C1 segment of cervical spinal cord (tissue), 14 donors: ENCODE measurements at regions not wholly inside any gene's neighbourhood (a gene's known extent, or its start where the extent isn't known, plus 50 kb on each side); places are given as distances from the start of the nearest gene placed in this dataset.
A peak's percentile ranks its signal among the peaks of the same experiment; 100 is the strongest.
"Not testable (repeated sequence)": the region's sequence is repeated elsewhere in the genome, so short reads cannot be mapped to it uniquely, and the experiment has no call there.

Experiments used
- DNase-seq, 14 donors: peaks; one replicate each; lab custom pipeline; 2025; lab: John Stamatoyannopoulos, UW

DNA sequence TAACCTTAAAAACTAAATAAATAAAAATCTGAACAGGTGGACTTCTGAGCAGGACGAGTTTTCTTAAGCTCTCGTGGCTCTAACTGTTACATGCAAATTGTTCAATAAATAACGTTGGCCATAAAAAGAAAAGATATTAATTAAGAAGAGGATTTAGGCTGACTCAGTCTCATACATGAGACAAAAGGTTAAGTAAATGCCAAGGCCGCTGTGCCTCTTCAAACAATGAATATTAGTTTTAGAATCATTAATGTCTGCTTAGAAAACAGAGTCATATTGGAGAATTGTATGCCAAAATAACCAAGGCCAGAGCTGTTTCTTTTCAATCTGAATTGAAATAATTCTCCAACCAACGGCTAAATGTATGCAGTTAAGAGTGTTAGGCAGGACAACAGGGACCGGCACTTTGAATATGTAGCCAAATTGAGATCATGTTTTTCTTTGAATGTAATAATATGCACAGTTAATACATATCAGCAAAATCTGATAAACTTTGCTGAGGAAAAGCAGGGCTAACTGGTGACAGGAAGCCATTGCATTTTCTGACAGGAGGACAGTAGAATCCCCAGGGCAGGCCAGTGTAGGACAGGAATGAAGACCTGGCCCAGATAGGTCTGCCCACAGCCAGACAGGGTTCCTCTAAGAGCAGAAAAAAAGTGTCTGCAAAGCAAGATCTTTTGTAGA lies 1041.4 kb upstream of the FANCL start:
- no peak for DNase-seq

DNA sequence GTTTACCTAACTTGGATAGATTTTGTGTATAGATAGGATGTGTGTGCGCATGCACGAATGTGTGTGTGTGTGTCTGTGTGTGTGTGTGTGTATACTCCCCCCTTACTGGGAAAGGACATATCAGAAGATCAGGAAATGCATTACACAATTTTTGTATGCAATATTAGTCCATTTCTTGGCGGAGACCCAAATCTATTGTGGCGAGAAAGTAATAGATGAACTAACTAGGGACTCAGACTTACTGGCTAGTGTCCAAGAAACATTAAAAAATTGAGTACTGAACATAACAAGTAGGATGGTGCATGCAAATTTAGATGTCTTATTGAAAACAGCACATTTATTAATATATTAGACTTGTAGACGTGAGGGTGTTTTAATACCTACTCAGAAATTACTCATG lies 1036.5 kb upstream of the FANCL start:
- DNase-seq, result no peak

DNA sequence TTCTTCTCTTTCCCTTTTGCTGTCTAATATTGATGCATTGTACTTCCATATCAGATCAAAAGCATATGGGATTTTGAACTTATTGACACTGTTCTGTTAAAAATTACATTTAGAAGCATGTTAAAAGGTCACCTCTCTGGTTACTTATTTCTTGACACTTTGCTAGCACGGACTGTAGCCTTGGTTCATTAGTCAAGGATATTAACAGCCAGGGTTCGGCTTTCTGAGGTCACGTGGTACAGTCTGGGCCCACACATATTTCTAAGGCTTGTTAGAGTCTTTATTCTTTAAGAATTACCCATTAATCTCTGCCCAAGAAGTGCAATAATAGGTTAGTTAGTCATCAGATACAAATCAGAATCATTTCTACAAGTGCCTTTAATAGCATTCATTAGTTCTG lies 1035.8 kb upstream of the FANCL start:
- no peak for DNase-seq

DNA sequence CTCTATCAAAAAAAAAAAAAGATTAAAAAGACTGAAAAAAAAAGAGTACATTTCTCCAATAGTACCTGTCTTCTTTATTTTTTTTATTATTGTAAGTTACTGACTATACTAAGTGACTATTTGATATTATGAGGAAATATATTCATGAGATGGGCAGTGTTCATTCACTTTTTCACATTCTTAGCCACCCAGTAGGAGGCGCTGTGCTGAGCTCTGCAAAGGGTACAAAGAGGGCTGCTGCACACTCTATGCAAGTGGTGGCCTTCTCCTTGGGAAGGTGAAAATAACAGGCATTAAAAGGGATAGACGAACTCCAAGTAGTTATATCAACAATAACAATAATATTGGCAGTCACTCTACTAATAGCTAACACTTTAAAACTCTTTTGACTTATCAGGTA lies 1034.9 kb upstream of the FANCL start:
- no peak for DNase-seq

DNA sequence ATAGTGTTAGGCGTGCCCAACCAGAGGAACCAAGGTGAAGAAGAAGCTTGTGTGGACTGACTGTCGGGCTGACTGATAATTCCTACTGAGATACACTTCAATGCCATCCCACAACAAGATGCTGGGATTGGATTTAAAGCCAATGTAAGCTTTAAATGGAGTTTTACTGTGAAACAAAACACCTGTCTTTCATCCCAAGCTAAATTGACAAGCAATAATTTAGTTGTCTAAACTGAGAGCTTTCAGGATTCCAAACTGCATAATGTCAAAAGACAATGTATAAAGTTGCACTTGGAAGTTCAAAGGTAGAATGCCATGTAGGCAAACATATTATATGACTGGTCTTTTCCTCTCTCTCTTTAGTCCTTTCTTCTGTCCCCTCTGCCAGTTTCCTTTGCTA lies 1025.3 kb upstream of the FANCL start:
- DNase-seq, result no peak

DNA sequence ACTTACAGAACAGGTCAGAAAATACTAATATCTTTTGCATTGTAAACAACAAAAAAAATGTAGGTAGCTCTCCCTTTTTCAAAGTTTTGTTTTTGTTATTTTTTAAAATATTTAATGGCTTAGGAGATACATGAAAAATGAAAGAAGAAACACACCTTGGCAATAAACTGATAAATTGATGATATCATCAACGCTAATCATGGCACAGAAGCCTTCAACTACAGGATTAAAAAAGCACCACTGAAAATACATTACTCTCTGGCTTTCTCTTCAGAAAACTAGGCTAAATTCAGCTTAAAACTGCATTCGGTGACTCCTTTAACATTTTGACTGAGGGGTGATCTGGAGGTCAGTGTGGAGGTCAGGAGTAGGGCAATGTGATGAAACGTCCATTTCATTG lies 1018.8 kb upstream of the FANCL start:
- no peak for DNase-seq

DNA sequence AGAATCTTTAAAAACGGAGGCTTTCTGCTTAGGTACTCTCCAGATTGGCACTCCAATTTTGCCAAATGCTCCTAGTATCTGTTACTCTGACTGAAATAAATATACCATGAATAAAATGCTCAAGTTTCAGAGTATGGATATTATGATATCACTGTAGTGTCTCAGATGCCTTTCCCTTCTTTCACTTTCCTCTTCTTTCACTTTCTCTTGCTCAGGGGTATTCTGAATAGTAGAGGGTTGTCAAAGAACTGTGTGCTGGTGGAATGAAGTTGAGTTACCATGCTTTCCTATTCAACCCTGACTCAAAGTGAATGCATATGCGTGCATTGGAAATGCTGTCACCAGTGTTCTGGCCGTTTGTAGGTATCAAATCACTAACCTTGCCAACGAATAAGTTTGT lies 1015.2 kb upstream of the FANCL start:
- DNase-seq, result no peak

DNA sequence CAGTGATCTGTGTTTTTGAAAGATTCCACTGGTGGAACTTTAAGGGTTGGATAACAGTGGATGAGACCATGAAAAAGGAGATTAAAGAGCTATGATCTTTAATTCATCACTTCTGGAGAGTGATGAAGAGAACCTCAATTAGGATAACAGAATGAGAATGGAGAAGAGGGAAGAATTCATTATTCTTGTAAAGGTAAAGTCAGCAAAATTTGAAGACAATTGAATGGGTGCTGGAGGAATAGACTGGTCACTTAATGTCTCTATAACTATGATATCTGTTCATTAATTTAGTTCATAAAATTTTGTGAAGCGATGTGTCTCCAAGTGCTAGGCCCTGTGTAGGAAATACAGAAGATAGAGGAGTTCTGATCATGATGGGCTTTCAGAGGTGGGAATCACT lies 1013.2 kb upstream of the FANCL start:
- no peak for DNase-seq

DNA sequence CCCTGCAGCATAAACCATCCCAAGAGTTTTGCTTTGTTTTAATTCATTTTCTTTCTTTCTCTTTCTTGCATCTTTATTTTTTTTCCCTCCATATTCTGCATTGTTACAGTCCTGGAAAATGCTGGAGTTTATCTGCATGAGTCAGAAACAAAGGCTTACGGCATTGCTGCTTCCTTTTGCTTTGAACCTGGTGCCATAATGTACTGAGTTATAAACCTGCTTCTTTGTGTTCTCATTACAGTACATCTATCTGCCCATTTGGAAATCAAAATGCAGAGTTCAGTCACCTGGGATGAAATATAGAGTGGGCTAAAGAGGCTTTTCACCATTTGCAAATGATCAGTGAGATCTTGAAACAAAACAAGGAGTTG lies 1009.2 kb upstream of the FANCL start:
- no peak for DNase-seq

DNA sequence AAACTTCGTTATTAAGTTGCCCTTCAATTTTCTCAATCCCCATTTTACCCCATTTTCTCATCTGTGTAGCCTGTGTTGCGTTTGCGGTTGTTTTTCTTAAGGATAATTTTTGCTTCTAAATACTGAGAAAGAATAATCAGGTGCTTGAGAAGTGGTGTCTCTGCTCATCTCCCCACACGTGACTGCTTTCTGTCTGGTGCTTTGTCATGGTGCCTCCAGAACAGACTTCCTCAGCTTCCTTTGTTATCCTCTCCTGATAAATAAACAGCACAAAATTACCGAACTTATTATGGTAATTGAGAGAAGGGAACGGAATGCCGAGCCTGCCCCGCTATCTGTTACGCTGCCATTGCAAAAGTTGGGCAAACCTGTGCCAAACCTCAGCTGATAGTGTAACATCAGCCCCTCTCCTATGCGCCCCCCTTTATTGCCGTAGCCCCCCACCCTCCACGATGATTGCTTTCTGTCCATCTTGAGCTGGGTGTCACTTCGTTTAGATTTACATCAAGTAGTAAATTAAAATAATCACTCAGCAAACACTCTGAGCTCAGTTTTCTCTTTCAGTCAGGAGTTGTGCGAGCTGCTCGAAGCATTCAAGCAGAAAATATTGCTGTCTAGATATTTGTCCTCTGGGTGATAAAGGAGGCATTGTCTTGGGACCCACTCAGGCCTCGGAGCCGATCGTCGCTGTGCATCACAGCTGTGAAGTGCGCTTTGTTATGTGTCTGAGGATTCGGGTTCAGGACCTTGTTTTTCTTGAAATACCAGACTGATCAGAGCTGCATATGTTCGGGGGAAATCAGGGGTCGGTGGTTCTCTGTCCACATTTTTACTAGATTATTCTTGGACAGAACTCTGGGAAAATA lies 1008.5 kb upstream of the FANCL start:
- DNase-seq, result peak in 9 of 14 donors; percentile 1 to 41 (median 23)

DNA sequence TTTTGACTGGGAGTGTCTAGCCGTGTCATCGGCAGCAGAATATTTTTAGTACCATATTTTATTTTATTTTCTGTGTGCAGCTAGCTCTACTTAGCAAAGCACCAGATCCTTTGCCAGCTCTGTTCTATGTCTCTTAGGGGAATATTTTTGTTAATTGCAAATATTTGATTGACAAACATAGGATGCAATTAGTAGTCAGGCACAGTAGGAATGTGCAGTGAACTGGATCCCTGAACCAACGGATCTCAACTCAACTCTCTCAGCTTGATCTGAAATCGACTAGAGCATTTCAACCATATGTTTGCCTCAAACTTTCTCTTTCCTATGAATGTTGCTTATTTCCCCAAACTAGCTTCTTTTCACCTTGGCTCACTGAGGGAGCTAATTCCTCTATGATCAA lies 998.0 kb upstream of the FANCL start:
- DNase-seq, result no peak

DNA sequence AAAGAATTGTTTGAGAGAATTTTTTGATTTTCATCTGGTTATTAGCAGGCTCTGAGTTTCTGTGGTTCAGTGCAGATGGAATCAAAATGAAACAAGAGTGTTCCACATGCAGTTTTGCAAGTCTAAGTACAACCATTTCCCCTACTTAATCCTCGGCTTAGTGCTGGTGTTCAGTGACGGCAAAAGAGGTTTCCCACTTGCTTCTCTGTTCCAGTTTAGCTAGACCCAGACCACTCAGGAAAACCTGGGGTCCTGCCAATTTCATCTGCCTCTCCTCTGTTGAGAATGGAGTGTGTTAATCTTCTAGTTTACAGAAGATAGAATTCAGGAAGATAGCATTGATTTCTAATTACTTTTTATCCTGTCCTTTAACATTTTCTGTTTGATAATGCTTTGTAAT lies 996.2 kb upstream of the FANCL start:
- DNase-seq, result no peak

DNA sequence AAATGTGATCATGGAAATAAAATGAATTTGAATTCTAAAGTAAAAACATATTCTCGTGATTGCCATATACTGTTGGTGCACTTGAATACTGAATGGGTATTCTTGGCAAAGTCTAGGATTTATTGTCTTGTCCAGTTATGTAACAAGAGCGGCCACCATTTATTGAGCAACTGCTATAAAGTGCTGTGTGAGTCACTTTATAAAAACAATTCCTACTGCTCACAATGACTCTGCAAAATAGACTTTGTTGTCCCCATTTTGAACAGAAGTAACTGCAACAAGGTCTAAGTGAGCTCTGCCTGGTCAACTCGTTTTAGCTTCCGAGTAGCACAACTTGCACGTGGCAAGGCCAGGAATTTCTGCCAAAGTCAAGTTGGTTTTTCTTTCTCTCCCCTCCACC lies 995.6 kb upstream of the FANCL start:
- no peak for DNase-seq

DNA sequence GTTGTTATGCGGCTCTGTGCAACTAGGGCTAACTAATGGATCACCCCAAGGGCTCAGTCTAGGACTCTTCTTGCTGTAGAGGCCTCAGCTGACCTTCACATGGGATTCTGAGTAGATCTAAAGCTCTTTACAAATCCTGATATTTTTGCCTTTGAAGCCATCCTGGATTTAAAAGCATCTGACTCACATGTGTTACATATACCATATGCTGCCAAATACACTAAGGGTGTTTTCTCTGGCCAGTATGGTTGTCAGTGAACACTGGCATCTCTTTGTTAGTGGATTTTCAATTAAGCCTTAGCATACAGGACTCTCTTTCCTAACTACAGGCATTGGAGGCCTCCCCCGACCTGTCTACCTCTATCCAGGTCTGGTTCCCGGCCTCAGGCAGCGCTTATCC lies 992.8 kb upstream of the FANCL start:
- DNase-seq, result no peak

DNA sequence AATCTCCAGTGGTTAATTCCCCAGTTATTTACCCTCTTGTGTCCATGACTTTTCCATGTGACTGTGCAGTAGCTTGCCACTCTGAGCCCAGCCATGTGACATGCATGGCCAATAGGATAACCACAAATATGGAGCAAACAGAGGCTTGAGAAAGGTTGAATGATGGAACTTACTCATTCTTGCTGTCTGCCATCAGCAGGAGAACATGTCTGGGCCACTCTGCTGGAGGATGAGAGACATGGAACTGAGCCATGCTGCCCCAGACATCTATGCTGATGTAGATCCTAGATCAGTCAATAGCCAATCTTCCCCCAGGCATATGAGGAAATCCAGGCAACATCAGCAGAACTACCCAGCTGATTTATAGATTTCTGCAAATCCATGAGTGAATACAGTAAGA lies 992.3 kb upstream of the FANCL start:
- DNase-seq, result no peak

DNA sequence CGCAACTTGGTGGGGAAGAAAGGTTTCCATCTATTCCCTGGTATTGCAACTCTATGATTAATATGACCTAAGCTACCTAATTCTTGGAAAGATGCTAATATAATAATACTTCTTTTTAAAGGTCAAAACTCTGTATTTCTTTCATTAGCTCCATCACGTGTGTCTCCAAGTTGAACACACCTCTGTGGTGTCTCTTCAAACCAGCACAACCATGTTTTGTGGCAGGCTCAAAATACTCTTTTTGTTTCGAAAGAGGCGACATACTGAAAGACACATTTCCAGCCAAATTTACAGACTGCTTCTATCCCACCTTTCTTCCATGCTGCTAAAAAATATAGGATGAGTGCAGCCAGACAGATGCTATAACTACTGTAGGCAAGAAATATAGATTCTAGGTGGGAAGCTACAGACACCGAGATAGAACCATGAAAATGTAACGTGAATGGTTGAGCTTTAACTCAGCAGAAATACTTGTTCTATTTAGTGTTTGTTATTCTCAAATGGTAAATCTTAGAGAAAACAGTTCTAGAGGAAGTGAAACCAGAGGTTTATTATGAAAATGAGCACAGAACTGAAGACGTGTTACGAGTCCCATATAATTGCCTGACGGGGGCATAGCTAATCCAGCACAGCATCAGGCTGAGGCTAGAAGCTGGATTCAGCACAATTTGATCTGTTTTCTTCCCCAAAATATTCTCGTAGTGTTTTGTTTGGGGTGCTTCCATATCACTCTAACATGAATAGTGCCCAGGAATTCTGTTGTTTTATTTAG lies 991.5 kb upstream of the FANCL start:
- no peak for DNase-seq

DNA sequence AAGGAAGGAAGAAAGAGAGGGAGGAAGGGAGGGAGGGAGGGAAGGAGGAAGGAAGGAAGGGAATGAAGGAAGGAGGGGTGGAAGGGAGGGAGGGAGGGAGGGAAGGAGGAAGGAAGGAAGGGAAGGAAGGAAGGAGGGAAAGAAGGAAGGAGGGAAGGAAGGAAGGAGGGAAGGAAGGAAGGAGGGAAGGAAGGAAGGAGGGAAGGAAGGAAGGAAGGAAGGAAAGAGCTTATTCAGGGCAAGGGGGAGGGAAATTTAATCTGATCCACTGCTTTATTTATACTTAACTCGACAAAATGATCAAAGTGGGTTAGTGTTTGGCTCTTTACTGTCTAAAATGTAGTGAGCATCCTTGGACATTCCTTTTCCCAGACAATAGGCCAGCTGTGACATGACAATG lies 985.2 kb upstream of the FANCL start:
- not testable (repeated sequence) for DNase-seq

DNA sequence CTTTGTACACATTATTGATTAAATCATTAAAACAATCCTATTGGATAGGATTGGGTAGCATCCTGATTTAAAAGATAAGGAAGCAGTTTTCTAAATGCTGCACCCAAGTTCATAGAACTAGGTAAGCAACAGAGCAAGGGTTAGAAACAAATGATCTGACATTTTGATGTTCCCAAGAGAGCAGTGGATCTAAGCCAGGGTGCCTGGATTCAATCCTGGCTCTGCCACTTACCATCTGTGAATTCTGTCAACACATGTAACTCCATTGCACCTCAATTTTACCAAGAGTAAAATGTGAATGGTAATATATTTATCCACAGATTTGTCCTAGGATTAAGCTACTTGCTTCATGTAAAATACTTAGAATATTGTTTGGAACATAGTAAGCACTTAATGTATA lies 982.6 kb upstream of the FANCL start:
- no peak for DNase-seq

DNA sequence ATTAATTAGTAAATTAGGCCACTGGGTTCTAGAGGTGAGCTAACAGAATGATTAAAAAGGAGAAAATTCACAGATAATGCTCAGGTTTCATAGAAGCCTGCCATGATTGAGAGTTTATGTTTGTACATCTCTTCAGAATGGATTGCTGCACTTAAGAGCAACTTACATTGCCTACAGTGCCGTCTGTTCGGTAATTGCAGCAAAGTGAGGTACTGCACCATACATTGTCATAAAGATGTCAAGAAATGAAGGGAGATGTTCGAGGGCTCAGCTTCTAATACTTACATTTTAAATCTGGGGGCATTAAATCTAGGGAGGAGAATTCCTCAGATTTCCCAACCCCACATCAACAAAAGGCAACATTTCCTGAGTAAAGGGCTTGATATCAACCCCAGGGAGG lies 976.2 kb upstream of the FANCL start:
- DNase-seq, result no peak

DNA sequence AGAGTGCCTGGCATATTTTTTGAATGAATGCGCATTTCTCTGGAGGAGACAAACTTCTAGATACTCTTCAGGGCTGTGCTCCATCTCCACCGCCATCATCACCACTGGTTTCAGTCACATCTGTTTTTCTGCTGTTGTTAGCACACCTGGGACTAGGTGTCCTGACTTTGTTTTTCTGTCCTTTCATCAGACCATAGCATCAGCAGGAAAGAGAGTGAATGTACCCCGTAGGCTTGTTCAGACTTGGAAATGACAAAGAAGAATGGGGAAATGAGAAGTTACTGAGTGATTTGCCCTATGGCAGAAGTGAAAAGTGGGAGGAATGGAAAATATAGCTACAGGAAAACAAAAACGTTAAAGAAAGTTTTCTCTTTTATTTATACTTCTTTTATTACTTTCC lies 965.2 kb upstream of the FANCL start:
- DNase-seq, result no peak

DNA sequence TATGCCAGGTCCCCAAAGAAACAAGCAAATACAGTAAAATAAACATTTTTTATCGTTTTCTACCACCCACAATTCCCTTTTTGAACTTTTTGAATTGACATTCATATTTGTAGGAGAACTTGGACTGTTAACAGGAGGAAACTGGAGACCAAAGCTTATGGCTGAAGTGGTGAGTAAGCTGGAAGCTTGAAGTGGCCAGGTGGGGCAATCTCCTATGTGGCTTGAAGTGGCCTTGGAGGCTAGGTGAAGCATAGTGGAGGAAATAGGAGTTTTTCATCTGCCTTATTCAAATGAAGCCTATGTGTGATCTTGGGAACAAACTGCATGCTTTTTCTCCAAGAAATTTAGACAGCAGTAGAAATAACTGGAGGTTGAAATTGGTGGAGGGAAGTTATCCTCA lies 962.9 kb upstream of the FANCL start:
- no peak for DNase-seq

DNA sequence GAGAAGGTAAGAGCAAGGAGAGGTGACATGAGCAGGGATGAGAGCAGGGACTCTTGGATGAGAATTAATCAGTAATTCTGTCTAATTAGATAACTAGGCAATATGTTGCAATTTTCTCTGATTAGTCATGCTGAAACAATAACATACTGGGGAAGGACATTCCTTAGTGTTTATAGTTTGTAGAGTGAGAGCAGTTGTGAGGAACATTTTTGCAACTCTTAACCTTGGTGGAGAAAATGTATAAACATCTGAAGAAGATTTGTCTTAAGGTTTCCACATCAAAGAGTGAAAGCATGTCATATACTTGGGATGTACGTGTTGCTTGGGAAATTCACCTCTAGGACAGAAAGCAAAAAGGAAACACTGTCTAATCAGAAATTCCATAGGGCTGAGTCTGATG lies 955.4 kb upstream of the FANCL start:
- DNase-seq, result no peak

DNA sequence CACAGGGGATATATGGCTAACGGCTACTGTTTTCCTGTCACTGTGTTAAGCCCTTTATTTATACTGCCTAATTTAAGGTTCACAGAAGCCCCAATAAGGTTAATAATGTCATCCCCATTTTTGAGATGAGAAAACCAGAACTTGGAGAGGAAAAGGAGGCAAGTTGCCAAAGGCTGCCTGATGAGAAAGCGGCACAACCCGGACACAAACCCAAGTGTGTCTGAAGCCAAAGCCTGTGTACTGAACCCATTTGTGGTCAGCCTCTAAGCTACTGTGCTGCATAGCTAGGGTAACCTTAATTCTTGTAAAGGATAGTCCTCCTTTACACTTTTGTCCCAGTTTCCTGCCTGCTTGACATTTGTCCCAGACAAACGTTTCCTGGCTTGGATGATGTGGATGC lies 954.7 kb upstream of the FANCL start:
- no peak for DNase-seq
